Left lung (tissue), 4 donors: ENCODE measurements at regions not wholly inside any gene's neighbourhood (a gene's known extent, or its start where the extent isn't known, plus 50 kb on each side); places are given as distances from the start of the nearest gene placed in this dataset.

Source experiments
- ATAC-seq: fragments of 200-7000 bp; cut with Tn5 transposase; one replicate; pipeline ENCODE4 v1.9.1; 2020; ENCODE audit warnings: moderate library complexity
- DNase-seq, 4 donors: peaks; one replicate each; pipeline ENCODE4 v3.0.0-alpha.2; 2013 to 2020
- H3K27ac ChIP-seq, 2 donors: fragments of 200-600 bp; sonication (generic) in 1 of 2; one replicate each; pipeline versions ENCODE4 v1.5.0 to v1.8.0; 2020 to 2021
- H3K27me3 ChIP-seq, 2 donors: fragments of 200-600 bp; sonication (generic) in 1 of 2; one replicate each; pipeline versions ENCODE4 v1.5.0 to v1.8.0; 2020 to 2021
- H3K36me3 ChIP-seq, 2 donors: fragments of 200-600 bp; sonication (generic) in 1 of 2; one replicate each; pipeline versions ENCODE4 v1.5.0 to v1.8.0; 2020 to 2021
- H3K4me1 ChIP-seq, 2 donors: fragments of 200-600 bp; one replicate each; pipeline ENCODE4 v1.8.0; 2021
- H3K4me3 ChIP-seq, 2 donors: fragments of 200-600 bp; sonication (generic) in 1 of 2; one replicate each; pipeline versions ENCODE4 v1.5.0 to v1.8.0; 2020 to 2021; ENCODE audit warnings: mild to moderate bottlenecking in 1 of 2
- H3K9me3 ChIP-seq, 2 donors: fragments of 200-600 bp; sonication (generic) in 1 of 2; one replicate each; pipeline versions ENCODE4 v1.5.0 to v1.8.0; 2020 to 2021
- CTCF ChIP-seq, 2 donors: fragments of 200-600 bp; sonication (generic) in 1 of 2; IDR thresholded peaks; one replicate each; pipeline versions ENCODE4 v1.5.0 to v1.8.0; 2021; ENCODE audit warnings: antibody characterized with exemption in 2 of 2
- intact Hi-C, 2 donors: fragments of 100-400 bp; cut with DNase I; formaldehyde crosslinking; loops; one replicate each; pipeline versions ENCODE4 v1.11.2 to v1.14.2; 2022
- donor health status: DM: no; HTN: yes; CAD: no.
- donor health status: DM: no; HTN: no; CAD: no.

- no peaks in the 10 kb centered on the region for H3K36me3 ChIP-seq
- ATAC-seq = no peak
- DNase-seq = peak in 1 of 4 donors; percentile 54
- H3K4me1 ChIP-seq = no peaks in the 10 kb centered on the region
- no peaks in the 10 kb centered on the region for H3K27me3 ChIP-seq
- no peak overlapping the region for H3K4me3 ChIP-seq
- no peak for TF ChIP-seq CTCF (IDR thresholded peaks at IDR 0.05)
- H3K9me3 ChIP-seq = no peaks in the 10 kb centered on the region
- intact Hi-C loops = no loop called here
- no peak overlapping the region for H3K27ac ChIP-seq
These were observed 126.6 kb downstream of the RTP5 start for GRCh38 chr2:241996100-241996499.

- no peak for TF ChIP-seq CTCF (IDR thresholded peaks at IDR 0.05)
- Histone ChIP-seq H3K4me1 (no peaks in the 10 kb centered on the region), H3K27ac (no peak overlapping the region), H3K27me3 (no peaks in the 10 kb centered on the region), H3K9me3 (no peaks in the 10 kb centered on the region), H3K4me3 (no peak overlapping the region), H3K36me3 (no peaks in the 10 kb centered on the region)
- ATAC-seq (no peak), DNase-seq (peak in 1 of 4 donors; percentile 30)
- intact Hi-C loops = no loop called here
These were observed 127.5 kb downstream of the RTP5 start for GRCh38 chr2:241997017-241997416.

GRCh38 chr2:241999184-241999583 is 129.7 kb downstream of the RTP5 start:
- Histone ChIP-seq H3K27ac (no peak overlapping the region), H3K4me1 (no peaks in the 10 kb centered on the region), H3K27me3 (no peaks in the 10 kb centered on the region), H3K9me3 (no peaks in the 10 kb centered on the region), H3K36me3 (no peaks in the 10 kb centered on the region), H3K4me3 (no peak overlapping the region)
- TF ChIP-seq CTCF (IDR thresholded peaks at IDR 0.05) = no peak
- no peak for ATAC-seq
- peak in 2 of 4 donors; percentile 14 to 72 for DNase-seq
- intact Hi-C loops = no loop called here

- no peak overlapping the region for H3K27ac ChIP-seq
- no peak overlapping the region for H3K4me3 ChIP-seq
- no peaks in the 10 kb centered on the region for H3K27me3 ChIP-seq
- intact Hi-C loops = no loop called here
- no peaks in the 10 kb centered on the region for H3K9me3 ChIP-seq
- DNase-seq (peak in 2 of 4 donors; percentile 19 to 49), ATAC-seq (no peak)
- H3K36me3 ChIP-seq = no peaks in the 10 kb centered on the region
- TF ChIP-seq CTCF (IDR thresholded peaks at IDR 0.05) = no peak
- H3K4me1 ChIP-seq = no peaks in the 10 kb centered on the region
These were observed 132.3 kb downstream of the RTP5 start for GRCh38 chr2:242001853-242002252.

GRCh38 chr2:242002944-242003343 is 133.4 kb downstream of the RTP5 start:
- no peaks in the 10 kb centered on the region for H3K4me1 ChIP-seq
- H3K27ac ChIP-seq = no peak overlapping the region
- H3K27me3 ChIP-seq = no peaks in the 10 kb centered on the region
- TF ChIP-seq CTCF (IDR thresholded peaks at IDR 0.05) = no peak
- intact Hi-C loops = no loop called here
- no peak overlapping the region for H3K4me3 ChIP-seq
- DNase-seq (peak in 2 of 4 donors; percentile 6 to 43), ATAC-seq (no peak)
- no peaks in the 10 kb centered on the region for H3K9me3 ChIP-seq
- no peaks in the 10 kb centered on the region for H3K36me3 ChIP-seq
